H9 (cell line): ENCODE measurements at regions not wholly inside any gene's neighbourhood (a gene's known extent, or its start where the extent isn't known, plus 50 kb on each side); places are given as distances from the start of the nearest gene placed in this dataset.

Source experiments
- DNase-seq: peaks from one replicate; pipeline ENCODE4 v3.0.0-alpha.2; 2017
- H2AFZ ChIP-seq: one replicate; pipeline ENCODE4 v1.6.1; 2013; ENCODE audit warnings: mild to moderate bottlenecking, low read length, control low read depth, moderate library complexity
- H2AK5ac ChIP-seq: 2 replicates; pipeline ENCODE4 v1.6.1; 2013; ENCODE audit warnings: low read length, control low read depth, mixed read lengths; ENCODE audit not compliant: insufficient read length
- H2BK120ac ChIP-seq: one replicate; pipeline ENCODE4 v1.6.1; 2013; ENCODE audit warnings: low read depth, mild to moderate bottlenecking, low read length, control low read depth, inconsistent platforms; ENCODE audit not compliant: poor library complexity, severe bottlenecking
- H2BK12ac ChIP-seq: 2 replicates; pipeline ENCODE4 v1.6.1; 2013; ENCODE audit warnings: low read length, control low read depth, mixed read lengths, low read depth; ENCODE audit not compliant: insufficient read length
- H2BK15ac ChIP-seq: 2 replicates; pipeline ENCODE4 v1.6.1; 2013; ENCODE audit warnings: low read depth, low read length, control low read depth
- H2BK20ac ChIP-seq: one replicate; pipeline ENCODE4 v1.6.1; 2013; ENCODE audit warnings: low read depth, mild to moderate bottlenecking, low read length, control low read depth, inconsistent platforms; ENCODE audit not compliant: poor library complexity, severe bottlenecking
- H2BK5ac ChIP-seq: 2 replicates; pipeline ENCODE4 v1.6.1; 2013; ENCODE audit warnings: low read length, control low read depth, mixed read lengths; ENCODE audit not compliant: insufficient read length
- H3K14ac ChIP-seq: 2 replicates; pipeline ENCODE4 v1.6.1; 2013; ENCODE audit warnings: low read length, control low read depth; ENCODE audit not compliant: insufficient read depth
- H3K18ac ChIP-seq: 2 replicates; pipeline ENCODE4 v1.6.1; 2013; ENCODE audit warnings: low read depth, mild to moderate bottlenecking, mixed read lengths, low read length, control low read depth; ENCODE audit not compliant: insufficient read length
- H3K23ac ChIP-seq: 2 replicates; pipeline ENCODE4 v1.6.1; 2013; ENCODE audit warnings: low read length, control low read depth, mixed read lengths, low read depth; ENCODE audit not compliant: insufficient read length
- H3K23me2 ChIP-seq: 2 replicates; pipeline ENCODE4 v1.6.1; 2013; ENCODE audit warnings: low read depth, mild to moderate bottlenecking, mixed read lengths, low read length, control low read depth; ENCODE audit not compliant: insufficient read length, poor library complexity, severe bottlenecking
- H3K27ac ChIP-seq: 2 replicates; pipeline ENCODE4 v1.5.1; 2013; ENCODE audit warnings: low read length, control low read depth, mixed read lengths, low read depth; ENCODE audit not compliant: insufficient read length
- H3K27me3 ChIP-seq: 2 replicates; pipeline ENCODE4 v1.6.1; 2013; ENCODE audit warnings: low read length, control low read depth, inconsistent platforms; ENCODE audit not compliant: insufficient read depth
- H3K4ac ChIP-seq: 2 replicates; pipeline ENCODE4 v1.6.1; 2013; ENCODE audit warnings: low read depth, mild to moderate bottlenecking, control low read depth, inconsistent platforms, low read length, moderate library complexity
- H3K4me1 ChIP-seq: 2 replicates; pipeline ENCODE4 v1.6.1; 2013; ENCODE audit warnings: low read length, control low read depth, inconsistent platforms; ENCODE audit not compliant: insufficient read depth
- H3K4me2 ChIP-seq: 2 replicates; pipeline ENCODE4 v1.6.1; 2013; ENCODE audit warnings: low read length, control low read depth, mixed read lengths; ENCODE audit not compliant: insufficient read length, insufficient read depth
- H3K56ac ChIP-seq: 2 replicates; pipeline ENCODE4 v1.6.1; 2013; ENCODE audit warnings: low read depth, mild to moderate bottlenecking, mixed read lengths, low read length, control low read depth; ENCODE audit not compliant: insufficient read length
- H3K79me1 ChIP-seq: 2 replicates; pipeline ENCODE4 v1.6.1; 2013; ENCODE audit warnings: low read depth, mild to moderate bottlenecking, moderate library complexity, low read length, control low read depth, inconsistent platforms; ENCODE audit not compliant: insufficient read depth, poor library complexity, severe bottlenecking
- H3K79me2 ChIP-seq: 2 replicates; pipeline ENCODE4 v1.6.1; 2013; ENCODE audit warnings: low read length, control low read depth, inconsistent platforms; ENCODE audit not compliant: insufficient read depth
- H3K9ac ChIP-seq: 2 replicates; pipeline ENCODE4 v1.6.1; 2013; ENCODE audit warnings: low read length, control low read depth, mixed read lengths; ENCODE audit not compliant: insufficient read length; ENCODE audit errors: extremely low read depth
- H3K9me3 ChIP-seq: one replicate; pipeline ENCODE4 v1.6.1; 2013; ENCODE audit warnings: low read depth, low read length, inconsistent platforms; ENCODE audit not compliant: control insufficient read depth
- H3T11ph ChIP-seq: one replicate; pipeline ENCODE4 v1.6.1; 2013; ENCODE audit warnings: mild to moderate bottlenecking, low read length, control low read depth, inconsistent platforms
- H4K20me1 ChIP-seq: one replicate; pipeline ENCODE4 v1.6.1; 2013; ENCODE audit not compliant: control insufficient read depth, insufficient read length, insufficient read depth
- H4K5ac ChIP-seq: 2 replicates; pipeline ENCODE4 v1.6.1; 2013; ENCODE audit warnings: low read depth, mild to moderate bottlenecking, mixed read lengths, low read length, control low read depth; ENCODE audit not compliant: insufficient read length
- H4K8ac ChIP-seq: replicated peaks from 2 replicates; pipeline ENCODE4 v1.6.1; 2013; ENCODE audit warnings: low read length, control low read depth, mixed read lengths, low read depth; ENCODE audit not compliant: insufficient read length
- H4K91ac ChIP-seq: 2 replicates; pipeline ENCODE4 v1.6.1; 2013; ENCODE audit warnings: low read depth, mild to moderate bottlenecking, moderate library complexity, mixed read lengths, low read length, control low read depth; ENCODE audit not compliant: insufficient read length
- H3K27ac Mint-ChIP-seq, 3 experiments: 2 replicates in 2 of 3; 3 replicates in 1 of 3; pipeline ENCODE4 v1.8.0; 2020 to 2021; ENCODE audit warnings: mixed read lengths in 3 of 3, mild to moderate bottlenecking in 1 of 3, moderate library complexity in 1 of 3
- H3K27me3 Mint-ChIP-seq: 2 replicates; pipeline ENCODE4 v1.8.0; 2021; ENCODE audit warnings: low read depth, mild to moderate bottlenecking, moderate library complexity, mixed read lengths
- H3K36me3 Mint-ChIP-seq, 3 experiments: 2 replicates in 2 of 3; 3 replicates in 1 of 3; pipeline ENCODE4 v1.8.0; 2020 to 2021; ENCODE audit warnings: low read depth in 3 of 3, mixed read lengths in 3 of 3; ENCODE audit not compliant: insufficient read depth in 1 of 3
- H3K4me1 Mint-ChIP-seq, 2 experiments: 2 replicates each; pipeline ENCODE4 v1.8.0; 2020; ENCODE audit warnings: mixed read lengths in 2 of 2
- H3K4me3 Mint-ChIP-seq, 2 experiments: 2 replicates in 1 of 2; 3 replicates in 1 of 2; pipeline ENCODE4 v1.8.0; 2020 to 2021; ENCODE audit warnings: mild to moderate bottlenecking in 2 of 2, mixed read lengths in 2 of 2, moderate library complexity in 1 of 2
- H3K9me3 Mint-ChIP-seq, 2 experiments: 2 replicates in 1 of 2; 3 replicates in 1 of 2; pipeline ENCODE4 v1.8.0; 2020; ENCODE audit warnings: mild to moderate bottlenecking in 2 of 2, mixed read lengths in 2 of 2, moderate library complexity in 1 of 2
- CTCF ChIP-seq: fragments of 200-600 bp; sonication (generic); conservative IDR thresholded peaks from 3 replicates; pipeline ENCODE4 v1.8.0; 2021; ENCODE audit warnings: antibody characterized with exemption, mild to moderate bottlenecking
- WGBS: extraction: QIAGEN DNeasy Blood & Tissue Kit; methylation state at CpG from one replicate; pipeline ENCODE4 v1.1.7; 2013; ENCODE audit warnings: missing lambda C conversion rate, low lambda C conversion rate, mixed read lengths; ENCODE audit not compliant: insufficient read length; ENCODE audit errors: extremely low coverage; 5-methylcytosine and 5-hydroxymethylcytosine counted together

- no peak overlapping the region for H3K4me3 Mint-ChIP-seq
- Histone ChIP-seq H3K56ac (no peak overlapping the region), H4K8ac (no peak overlapping the region), H3K79me2 (no peaks in the 10 kb centered on the region), H2AFZ (no peak overlapping the region), H3K27ac (no peak overlapping the region), H4K5ac (no peak overlapping the region), H3K4ac (no peak overlapping the region), H3T11ph (no peak overlapping the region), H2AK5ac (no peak overlapping the region), H2BK5ac (no peak overlapping the region), H3K79me1 (no peaks in the 10 kb centered on the region), H3K23me2 (no peaks in the 10 kb centered on the region), H2BK20ac (no peak overlapping the region), H3K4me1 (peaks cover 2% of the 10 kb centered on the region), H3K4me2 (no peak overlapping the region), H3K9me3 (no peaks in the 10 kb centered on the region), H2BK12ac (no peak overlapping the region), H3K9ac (no peak overlapping the region), H3K14ac (no peak overlapping the region), H3K23ac (no peak overlapping the region), H2BK120ac (no peak overlapping the region), H3K27me3 (no peaks in the 10 kb centered on the region), H3K18ac (no peak overlapping the region), H4K91ac (no peak overlapping the region), H4K20me1 (no peaks in the 10 kb centered on the region), H2BK15ac (no peak overlapping the region)
- no peak overlapping the region for H3K27ac Mint-ChIP-seq
- H3K4me1 Mint-ChIP-seq = peaks cover 8 to 13% of the 10 kb centered on the region in 2 experiments
- TF ChIP-seq CTCF = no peak
- H3K27me3 Mint-ChIP-seq = no peaks in the 10 kb centered on the region; the same call in 1 of the 2 replicates
- DNase-seq = no peak
- no peaks in the 10 kb centered on the region; a peak in 1 of 7 replicates for H3K36me3 Mint-ChIP-seq
- peaks cover 0 to 3% of the 10 kb centered on the region in 2 experiments; a peak in 1 of 5 replicates for H3K9me3 Mint-ChIP-seq
- WGBS = no CpG with 5 or more reads among the region's 1 CpG
Observed at GRCh38 chr17:55931446-55931845, 180.6 kb downstream of the PCTP start.
